Panc1 (cell line): ENCODE measurements at regions not wholly inside any gene's neighbourhood (a gene's known extent, or its start where the extent isn't known, plus 50 kb on each side); places are given as distances from the start of the nearest gene placed in this dataset.

Experiments used
- CTCF ChIP-seq: fragments of 450-650 bp; IDR thresholded peaks from 2 replicates; pipeline ENCODE4 v1.5.1; 2017; ENCODE audit warnings: mild to moderate bottlenecking
- POLR2AphosphoS5 ChIP-seq: IDR thresholded peaks from 2 replicates; pipeline ENCODE4 v1.6.1; 2012; ENCODE audit warnings: mild to moderate bottlenecking, low read depth, low read length, moderate library complexity

DNA sequence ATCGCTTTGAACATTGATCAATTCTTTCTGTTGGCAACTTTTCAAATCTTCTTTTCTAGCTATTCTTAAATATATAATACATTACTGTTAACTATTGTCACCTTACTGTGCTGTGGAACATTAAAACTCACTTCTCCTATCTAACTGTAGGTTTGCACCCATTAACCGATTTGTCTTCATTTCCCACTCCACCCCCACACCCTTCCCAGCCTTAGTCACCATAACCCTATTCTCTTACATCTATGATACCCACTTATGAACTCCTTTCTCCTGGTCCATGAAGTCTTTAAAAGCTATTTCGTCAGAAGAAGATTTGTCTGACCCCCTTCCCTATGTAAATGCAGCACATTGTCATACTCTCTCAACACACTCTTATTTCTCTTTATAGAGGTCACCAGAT, 993.4 kb upstream of the EEF2KMT start:
- TF ChIP-seq CTCF = no peak
- no peak for TF ChIP-seq POLR2AphosphoS5
